OCI-LY7 (cell line): ENCODE measurements at regions not wholly inside any gene's neighbourhood (a gene's known extent, or its start where the extent isn't known, plus 50 kb on each side); places are given as distances from the start of the nearest gene placed in this dataset.

Experiments used
- CTCF ChIP-seq: fragments of 200-600 bp; sonication (generic); conservative IDR thresholded peaks from 2 replicates; pipeline ENCODE4 v1.5.1; 2014; ENCODE audit warnings: mild to moderate bottlenecking, antibody characterized with exemption, low read length, moderate library complexity, mixed read lengths
- EZH2phosphoT487 ChIP-seq: fragments of 200-600 bp; sonication (generic); IDR thresholded peaks from 2 replicates; pipeline ENCODE4 v1.6.1; 2018; ENCODE audit warnings: low read depth, borderline replicate concordance, mild to moderate bottlenecking, mixed run types, antibody characterized with exemption, low read length, moderate library complexity, mixed read lengths

DNA sequence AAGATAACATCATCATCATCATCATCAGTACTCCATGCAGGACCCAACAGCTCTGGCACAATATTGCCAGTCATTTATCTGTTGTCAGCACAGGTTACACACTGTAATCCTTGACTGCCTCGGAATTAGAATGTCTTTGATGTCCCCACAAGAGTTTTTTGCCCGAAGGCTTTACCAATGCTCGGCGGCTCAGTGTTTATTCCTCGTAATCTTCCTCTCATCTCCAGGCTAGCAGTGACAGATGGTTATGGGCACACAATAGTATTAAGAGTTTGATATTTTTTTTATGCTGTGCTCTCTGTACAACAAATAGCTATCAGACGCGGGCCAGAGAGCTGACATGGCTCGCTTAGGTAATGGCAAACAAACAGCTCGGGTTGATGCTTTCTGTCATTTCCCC lies 515.2 kb downstream of the ZEB2 start:
- no peak for TF ChIP-seq CTCF
- TF ChIP-seq EZH2phosphoT487, result no peak
